HG03439 (cell line): ENCODE measurements at regions not wholly inside any gene's neighbourhood (a gene's known extent, or its start where the extent isn't known, plus 50 kb on each side); places are given as distances from the start of the nearest gene placed in this dataset.
"Not testable (repeated sequence)": the region's sequence is repeated elsewhere in the genome, so short reads cannot be mapped to it uniquely, and the experiment has no call there.

ENCODE experiments used
- ATAC-seq: cut with Tn5 transposase; IDR thresholded peaks from one replicate; pipeline ENCODE4 v1.9.1; 2021; ENCODE audit warnings: mild to moderate bottlenecking, moderate library complexity; ENCODE audit not compliant: unreplicated experiment

GRCh38 chr21:35298757-35299156, 249.7 kb upstream of the RUNX1 start:
- ATAC-seq: no peak

- ATAC-seq: no peak
Observed at GRCh38 chr21:35297665-35298064, 248.6 kb upstream of the RUNX1 start.

GRCh38 chr21:35294231-35294898, 245.3 kb upstream of the RUNX1 start:
- ATAC-seq: no peak

- no peak for ATAC-seq
Observed at GRCh38 chr21:35291973-35292627, 243.0 kb upstream of the RUNX1 start.

- no peak for ATAC-seq
Observed at GRCh38 chr21:35291034-35291433, 241.9 kb upstream of the RUNX1 start.

GRCh38 chr21:35288238-35288637, 239.1 kb upstream of the RUNX1 start:
- ATAC-seq: no peak

GRCh38 chr21:35284199-35284598, 235.1 kb upstream of the RUNX1 start:
- ATAC-seq: no peak

- no peak for ATAC-seq
Observed at GRCh38 chr21:35282944-35283343, 233.8 kb upstream of the RUNX1 start.

- ATAC-seq: no peak
Observed at GRCh38 chr21:35281956-35282355, 232.9 kb upstream of the RUNX1 start.

- no peak for ATAC-seq
Observed at GRCh38 chr21:35280231-35280630, 231.1 kb upstream of the RUNX1 start.

GRCh38 chr21:35275776-35276175, 226.7 kb upstream of the RUNX1 start:
- ATAC-seq: no peak

- ATAC-seq: no peak
Observed at GRCh38 chr21:35274923-35275322, 225.8 kb upstream of the RUNX1 start.

GRCh38 chr21:35274090-35274489, 225.0 kb upstream of the RUNX1 start:
- ATAC-seq: no peak

GRCh38 chr21:35273333-35273732, 224.2 kb upstream of the RUNX1 start:
- ATAC-seq: no peak

GRCh38 chr21:35271344-35272118, 222.4 kb upstream of the RUNX1 start:
- not testable (repeated sequence) for ATAC-seq

- no peak for ATAC-seq
Observed at GRCh38 chr21:35268817-35269216, 219.7 kb upstream of the RUNX1 start.

- no peak for ATAC-seq
Observed at GRCh38 chr21:35268261-35268660, 219.2 kb upstream of the RUNX1 start.

GRCh38 chr21:35266546-35266945, 217.4 kb upstream of the RUNX1 start:
- no peak for ATAC-seq

GRCh38 chr21:35265170-35265877, 216.2 kb upstream of the RUNX1 start:
- ATAC-seq: no peak

- no peak for ATAC-seq
Observed at GRCh38 chr21:35259457-35259856, 210.4 kb upstream of the RUNX1 start.

GRCh38 chr21:35258521-35258920, 209.4 kb upstream of the RUNX1 start:
- no peak for ATAC-seq
